ENCODE measurements at regions not wholly inside any gene's neighbourhood (a gene's known extent, or its start where the extent isn't known, plus 50 kb on each side); places are given as distances from the start of the nearest gene placed in this dataset.

GRCh38 chr2:14475994-14476393, 156.5 kb upstream of the LRATD1 start:
- TF ChIP-seq, protein P1, sequence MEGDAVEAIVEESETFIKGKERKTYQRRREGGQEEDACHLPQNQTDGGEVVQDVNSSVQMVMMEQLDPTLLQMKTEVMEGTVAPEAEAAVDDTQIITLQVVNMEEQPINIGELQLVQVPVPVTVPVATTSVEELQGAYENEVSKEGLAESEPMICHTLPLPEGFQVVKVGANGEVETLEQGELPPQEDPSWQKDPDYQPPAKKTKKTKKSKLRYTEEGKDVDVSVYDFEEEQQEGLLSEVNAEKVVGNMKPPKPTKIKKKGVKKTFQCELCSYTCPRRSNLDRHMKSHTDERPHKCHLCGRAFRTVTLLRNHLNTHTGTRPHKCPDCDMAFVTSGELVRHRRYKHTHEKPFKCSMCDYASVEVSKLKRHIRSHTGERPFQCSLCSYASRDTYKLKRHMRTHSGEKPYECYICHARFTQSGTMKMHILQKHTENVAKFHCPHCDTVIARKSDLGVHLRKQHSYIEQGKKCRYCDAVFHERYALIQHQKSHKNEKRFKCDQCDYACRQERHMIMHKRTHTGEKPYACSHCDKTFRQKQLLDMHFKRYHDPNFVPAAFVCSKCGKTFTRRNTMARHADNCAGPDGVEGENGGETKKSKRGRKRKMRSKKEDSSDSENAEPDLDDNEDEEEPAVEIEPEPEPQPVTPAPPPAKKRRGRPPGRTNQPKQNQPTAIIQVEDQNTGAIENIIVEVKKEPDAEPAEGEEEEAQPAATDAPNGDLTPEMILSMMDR (IDR thresholded peaks at IDR 0.05): no peak
- TF ChIP-seq POLR2A (IDR thresholded peaks at IDR 0.05): no peak

Measured in Peyer's patch (tissue), 4 donors.